GM19372 (cell line): ENCODE measurements at regions not wholly inside any gene's neighbourhood (a gene's known extent, or its start where the extent isn't known, plus 50 kb on each side); places are given as distances from the start of the nearest gene placed in this dataset.
"Not testable (repeated sequence)": the region's sequence is repeated elsewhere in the genome, so short reads cannot be mapped to it uniquely, and the experiment has no call there.

Source experiments
- ATAC-seq: cut with Tn5 transposase; IDR thresholded peaks from one replicate; pipeline ENCODE4 v1.9.1; 2021; ENCODE audit warnings: mild to moderate bottlenecking, low read depth, moderate library complexity; ENCODE audit not compliant: unreplicated experiment

- ATAC-seq, result no peak
Observed at GRCh38 chrX:3820167-3820566, 106.7 kb upstream of the PRKX start.

DNA sequence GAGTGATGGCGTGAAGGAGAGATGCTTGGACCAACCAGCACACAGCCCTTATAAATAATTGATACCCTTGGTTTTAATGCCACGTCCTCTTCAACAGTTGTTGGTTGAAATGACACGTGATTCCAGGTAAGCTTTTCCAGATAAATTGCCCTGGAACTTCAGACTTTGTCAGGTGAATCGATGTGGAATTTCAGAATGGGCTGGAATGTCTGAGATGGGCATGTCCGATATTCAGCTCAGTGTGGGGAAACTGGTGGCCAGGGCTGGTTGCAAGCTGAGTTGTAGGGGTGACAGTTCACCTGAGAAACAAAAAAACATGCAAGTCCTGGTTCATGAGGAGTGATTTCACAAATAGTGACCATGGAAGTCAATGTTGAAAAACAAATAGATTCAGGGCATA, 104.0 kb upstream of the PRKX start:
- ATAC-seq, result not testable (repeated sequence)

DNA sequence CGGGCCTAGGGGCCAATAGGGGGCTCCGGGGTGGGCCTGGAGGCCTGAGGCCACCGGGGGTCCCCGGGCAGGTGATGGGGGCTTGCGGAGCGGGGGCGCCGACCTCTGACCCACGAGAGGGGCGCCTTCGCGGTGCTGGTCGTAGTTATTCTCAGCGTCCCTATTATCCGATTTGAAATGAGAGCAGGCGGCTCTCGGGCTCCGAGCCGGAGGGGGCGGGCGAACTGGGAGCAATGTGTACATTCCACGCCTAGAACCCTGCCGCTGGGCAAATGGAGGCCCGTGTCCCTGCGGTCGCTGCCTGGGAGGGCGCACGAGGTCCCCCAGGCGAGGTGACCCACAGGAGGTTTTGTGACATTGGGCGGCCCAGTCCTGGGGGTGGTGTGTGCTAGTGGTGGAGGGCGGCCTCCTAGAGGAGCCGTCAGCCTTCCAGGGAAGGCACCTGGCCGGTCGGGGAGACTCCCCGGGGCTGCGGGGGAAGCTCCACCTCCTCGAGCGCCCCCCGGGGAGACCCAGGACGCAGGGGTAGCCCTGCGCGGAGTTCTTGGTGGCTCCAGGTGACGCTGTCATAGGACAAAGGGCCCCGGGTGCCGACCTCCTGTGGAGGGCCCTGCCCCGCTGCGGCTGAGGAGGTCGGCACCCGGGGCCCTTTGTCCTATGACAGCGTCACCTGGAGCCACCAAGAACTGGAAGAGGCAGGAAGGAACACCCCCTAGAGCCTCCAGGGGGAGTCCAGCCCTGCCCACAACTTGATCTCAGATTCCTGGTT, 102.6 kb upstream of the PRKX start:
- no peak for ATAC-seq

DNA sequence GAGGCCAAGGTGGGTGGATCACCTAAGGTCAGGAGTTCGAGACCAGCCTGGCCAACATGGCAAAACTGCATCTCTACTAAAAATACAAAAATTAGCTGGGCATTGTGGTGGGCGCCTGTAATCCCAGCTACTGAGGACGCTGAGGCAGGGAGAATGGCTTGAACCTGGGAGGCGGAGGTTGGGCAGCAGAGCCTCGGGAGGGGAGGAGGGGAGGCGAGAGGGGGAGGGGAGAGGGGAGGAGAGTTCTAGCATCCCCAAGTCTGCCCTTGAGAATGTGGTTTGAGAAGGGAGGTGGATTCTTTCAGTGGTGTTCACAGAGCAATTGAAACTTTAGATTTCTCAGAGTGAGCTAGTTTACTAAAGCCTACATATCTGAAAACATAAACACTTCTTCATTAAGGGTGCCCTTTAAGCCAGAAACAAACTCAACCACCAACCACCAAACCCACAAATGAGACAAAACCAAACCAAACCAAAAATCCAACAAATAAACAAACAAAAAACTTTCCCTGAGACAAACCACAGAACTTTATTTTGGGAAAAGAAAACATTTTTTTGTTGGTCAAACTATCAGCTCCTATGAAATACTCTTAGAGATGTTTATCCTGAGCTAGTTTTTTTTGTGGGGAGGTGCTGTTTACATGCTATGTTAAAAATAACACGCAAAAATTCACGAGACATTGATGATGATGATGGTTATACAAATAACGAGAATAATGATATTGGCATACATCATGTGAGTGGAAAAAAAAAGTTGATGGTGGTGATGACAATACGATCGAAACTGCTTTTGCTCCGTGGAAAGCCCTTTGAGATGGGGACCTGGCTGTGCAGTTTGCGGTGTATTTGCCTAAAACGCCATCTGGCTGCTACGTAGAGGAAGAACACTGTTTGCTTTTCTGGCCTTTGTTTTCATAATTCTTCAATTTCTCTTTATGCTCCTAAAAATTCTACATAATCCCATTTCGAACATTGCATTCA, 98.2 kb upstream of the PRKX start:
- ATAC-seq, result no peak

DNA sequence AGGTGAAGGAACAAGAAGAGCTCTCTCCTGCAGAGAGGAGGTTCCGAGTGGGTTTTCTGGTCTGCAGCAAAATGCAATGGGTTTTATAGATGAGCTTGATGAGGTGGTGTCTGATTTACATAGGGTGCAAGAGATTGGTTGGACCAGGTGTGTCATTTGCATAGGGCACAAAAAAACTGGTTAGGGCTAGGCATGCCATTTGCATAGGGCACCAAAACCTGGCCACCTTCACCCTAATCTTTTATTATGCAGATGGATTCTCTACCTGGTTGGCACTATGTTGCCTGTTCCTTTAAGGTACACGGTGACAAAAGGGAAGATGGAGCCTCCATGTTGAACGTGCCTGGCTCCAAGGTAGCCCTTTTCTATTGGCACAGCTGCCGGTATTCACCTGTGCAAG, 94.5 kb upstream of the PRKX start:
- no peak for ATAC-seq

DNA sequence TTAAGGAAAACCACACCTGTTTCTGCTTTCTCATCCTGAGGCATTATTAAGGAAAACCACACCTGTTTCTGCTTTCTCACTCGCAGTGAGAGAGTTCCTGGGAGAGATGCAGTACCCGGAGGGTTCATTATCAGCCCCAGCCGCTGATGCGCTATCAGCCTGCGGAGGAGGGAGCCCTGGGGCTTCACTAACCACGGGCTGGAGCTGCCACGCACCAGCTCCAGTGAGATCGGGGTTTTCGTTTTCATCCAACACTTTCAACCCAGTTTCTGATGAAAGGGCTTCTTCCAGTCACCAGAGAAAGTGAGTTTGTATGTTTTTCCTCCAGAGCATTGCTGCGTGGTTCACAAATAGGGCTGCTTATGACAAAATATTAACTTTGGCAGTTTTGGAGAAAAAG, 93.2 kb upstream of the PRKX start:
- ATAC-seq, result no peak

DNA sequence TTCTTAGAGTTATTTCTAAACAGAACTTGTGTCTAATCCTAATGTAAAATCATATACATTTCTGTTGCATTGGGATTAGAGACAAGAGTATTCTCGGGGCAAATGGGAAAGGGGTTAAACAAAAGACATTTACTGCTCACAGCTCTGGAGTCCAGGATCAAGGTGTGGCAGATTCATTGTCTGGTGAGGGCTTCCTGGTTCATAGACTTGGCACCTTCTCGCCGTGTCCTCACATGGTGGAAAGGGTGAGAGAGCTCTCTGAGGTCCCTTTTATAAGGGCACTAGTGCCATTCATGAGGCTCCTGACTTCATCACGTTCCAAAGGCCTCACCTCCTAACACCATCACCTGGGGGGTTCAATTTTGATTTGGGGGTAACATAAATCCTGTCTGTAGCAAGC, 90.3 kb upstream of the PRKX start:
- no peak for ATAC-seq

DNA sequence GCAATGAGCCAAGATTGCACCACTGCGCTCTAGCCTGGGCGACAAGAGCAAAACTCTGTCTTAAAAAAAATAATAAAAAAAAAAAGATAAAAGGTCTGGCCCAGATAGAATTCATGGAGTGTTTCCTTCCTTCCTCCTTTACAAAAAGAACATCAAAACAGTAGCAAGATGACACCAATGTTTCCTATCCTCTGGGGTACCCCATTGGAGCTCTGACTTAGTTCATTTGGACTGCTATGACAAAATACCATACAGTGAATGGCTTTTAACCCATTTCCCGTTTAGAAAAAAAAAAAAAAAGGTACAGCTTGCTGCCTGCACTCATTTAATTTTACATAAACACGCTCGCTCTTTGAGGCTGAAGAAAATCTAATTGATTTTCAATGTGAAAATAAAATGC, 89.9 kb upstream of the PRKX start:
- no peak for ATAC-seq

GRCh38 chrX:3795411-3795810, 82.0 kb upstream of the PRKX start:
- not testable (repeated sequence) for ATAC-seq

GRCh38 chrX:3791449-3791848, 78.0 kb upstream of the PRKX start:
- ATAC-seq, result no peak

- no peak for ATAC-seq
Observed at GRCh38 chrX:3788494-3789233, 75.2 kb upstream of the PRKX start.

- ATAC-seq, result no peak
Observed at GRCh38 chrX:3787856-3788255, 74.4 kb upstream of the PRKX start.

DNA sequence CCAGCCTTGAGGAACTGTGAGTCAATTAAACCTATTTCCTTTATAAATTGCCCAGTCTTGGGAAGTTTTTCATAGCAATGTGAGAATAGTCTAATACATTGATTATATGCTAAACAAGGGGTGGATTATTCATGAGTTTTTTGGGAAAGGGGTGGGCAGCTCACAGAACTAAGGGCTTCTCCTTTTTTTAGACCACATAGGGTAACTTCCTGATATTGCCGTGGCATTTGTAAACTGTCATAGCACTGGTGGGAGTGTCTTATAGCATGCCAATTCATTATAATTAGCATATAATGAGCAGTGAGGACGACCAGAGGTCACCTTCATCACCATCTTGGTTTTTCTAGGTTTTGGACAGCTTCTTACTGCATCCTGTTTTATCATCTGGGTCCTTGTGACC, 72.4 kb upstream of the PRKX start:
- not testable (repeated sequence) for ATAC-seq

DNA sequence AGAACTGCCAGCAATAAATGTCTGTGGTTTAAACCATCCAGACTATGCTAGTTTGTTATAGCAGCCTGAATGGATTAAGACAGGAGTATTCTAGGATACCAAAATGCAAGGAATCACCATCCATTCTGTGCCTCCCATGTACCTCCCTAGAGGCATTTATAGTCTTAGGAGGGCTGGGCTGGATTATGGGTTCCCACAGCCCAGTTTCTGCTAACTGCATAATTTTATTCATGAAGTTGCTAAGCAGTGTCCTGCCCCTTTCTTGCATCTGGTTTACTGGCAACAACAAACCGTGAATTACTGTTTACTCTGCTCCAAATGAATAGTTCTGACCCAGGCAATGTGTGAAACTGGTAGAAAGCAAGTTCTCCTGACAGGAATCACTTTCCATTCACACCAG, 67.1 kb upstream of the PRKX start:
- ATAC-seq, result no peak

DNA sequence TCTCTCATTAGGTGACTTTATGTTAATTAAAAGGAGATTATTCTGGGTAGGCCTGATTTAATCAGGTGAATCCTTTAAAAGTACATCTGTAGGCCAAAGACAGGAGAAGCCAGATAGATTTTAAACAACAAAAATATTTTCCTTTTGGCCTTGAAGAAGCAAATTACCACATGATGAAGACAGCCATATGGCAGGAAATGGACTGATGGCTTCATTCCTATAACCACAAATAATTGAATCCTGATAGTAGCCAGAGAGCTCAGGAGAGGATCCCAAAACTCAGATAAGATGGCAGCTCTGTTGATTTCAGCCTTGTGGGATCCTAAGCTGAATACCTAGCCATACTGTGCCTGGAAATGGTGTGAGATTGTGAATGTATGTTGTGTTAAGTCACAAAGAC, 66.1 kb upstream of the PRKX start:
- no peak for ATAC-seq

GRCh38 chrX:3777416-3777815, 64.0 kb upstream of the PRKX start:
- no peak for ATAC-seq

- no peak for ATAC-seq
Observed at GRCh38 chrX:3771766-3772165, 58.3 kb upstream of the PRKX start.

- ATAC-seq, result no peak
Observed at GRCh38 chrX:3768881-3769280, 55.4 kb upstream of the PRKX start.
